ENCODE measurements at regions not wholly inside any gene's neighbourhood (a gene's known extent, or its start where the extent isn't known, plus 50 kb on each side); places are given as distances from the start of the nearest gene placed in this dataset.

DNA sequence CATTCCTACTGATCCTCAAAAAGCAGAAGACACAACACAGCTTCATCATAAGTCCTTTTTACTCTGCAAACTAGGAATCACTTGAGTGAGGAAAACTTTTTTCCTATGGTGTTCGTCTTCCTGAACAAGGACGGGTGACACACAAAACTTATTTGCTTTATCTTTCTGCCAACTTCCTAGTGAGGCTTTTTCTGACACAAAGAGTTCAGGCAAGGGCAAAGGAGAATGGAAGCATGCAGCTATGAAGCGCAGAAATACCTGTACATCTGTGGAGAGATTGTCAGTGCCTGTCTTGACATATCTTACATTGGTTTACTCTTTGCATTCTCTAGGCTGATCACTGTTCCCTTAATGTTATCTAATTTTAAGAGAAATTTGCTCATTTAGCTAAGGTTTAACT, 548.0 kb upstream of the IGFBP7 start:
- Mint-ChIP-seq H3K9me3 (peaks cover 8% of the 10 kb centered on the region), H3K4me3 (no peak overlapping the region), H3K36me3 (ENCODE audit: low read depth) (no peaks in the 10 kb centered on the region), H3K27me3 (no peaks in the 10 kb centered on the region), H3K4me1 (ENCODE audit: low read depth) (no peaks in the 10 kb centered on the region), H3K27ac (no peak overlapping the region)
- ATAC-seq (ENCODE audit: poor library complexity) (no peak), DNase-seq (no peak)
- TF ChIP-seq, protein P1, sequence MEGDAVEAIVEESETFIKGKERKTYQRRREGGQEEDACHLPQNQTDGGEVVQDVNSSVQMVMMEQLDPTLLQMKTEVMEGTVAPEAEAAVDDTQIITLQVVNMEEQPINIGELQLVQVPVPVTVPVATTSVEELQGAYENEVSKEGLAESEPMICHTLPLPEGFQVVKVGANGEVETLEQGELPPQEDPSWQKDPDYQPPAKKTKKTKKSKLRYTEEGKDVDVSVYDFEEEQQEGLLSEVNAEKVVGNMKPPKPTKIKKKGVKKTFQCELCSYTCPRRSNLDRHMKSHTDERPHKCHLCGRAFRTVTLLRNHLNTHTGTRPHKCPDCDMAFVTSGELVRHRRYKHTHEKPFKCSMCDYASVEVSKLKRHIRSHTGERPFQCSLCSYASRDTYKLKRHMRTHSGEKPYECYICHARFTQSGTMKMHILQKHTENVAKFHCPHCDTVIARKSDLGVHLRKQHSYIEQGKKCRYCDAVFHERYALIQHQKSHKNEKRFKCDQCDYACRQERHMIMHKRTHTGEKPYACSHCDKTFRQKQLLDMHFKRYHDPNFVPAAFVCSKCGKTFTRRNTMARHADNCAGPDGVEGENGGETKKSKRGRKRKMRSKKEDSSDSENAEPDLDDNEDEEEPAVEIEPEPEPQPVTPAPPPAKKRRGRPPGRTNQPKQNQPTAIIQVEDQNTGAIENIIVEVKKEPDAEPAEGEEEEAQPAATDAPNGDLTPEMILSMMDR (IDR thresholded peaks at IDR 0.05), result no peak
- H3K4me3 ChIP-seq (ENCODE audit: low read length), result no peak overlapping the region
- H3K27me3 ChIP-seq (ENCODE audit: control insufficient read depth in 1 of 2, insufficient read depth in 2 of 2, low read length in 2 of 2), result no peaks in the 10 kb centered on the region
- H3K27ac ChIP-seq (ENCODE audit: low read depth in 1 of 2, low read length in 2 of 2), result no peak overlapping the region
- H3K36me3 ChIP-seq (ENCODE audit: insufficient read depth, low read length), result no peaks in the 10 kb centered on the region
- H3K9me3 ChIP-seq (ENCODE audit: control insufficient read depth in 1 of 2, insufficient read depth in 1 of 2, low read length in 2 of 2), result peaks cover 0 to 6% of the 10 kb centered on the region in 2 experiments
- CTCF ChIA-PET, result interaction anchor here (0.6 kb wide), 1 partner anchor 12 kb away, joined by 3 read pairs; no protein-coding TSS in a partner anchor
- intact Hi-C loops (cut with DNase I, micrococcal nuclease), result no loop called here
- POLR2A ChIA-PET, result no interaction called here
- no peaks in the 10 kb centered on the region for H3K4me1 ChIP-seq (ENCODE audit: insufficient read depth, low read length)

DNA sequence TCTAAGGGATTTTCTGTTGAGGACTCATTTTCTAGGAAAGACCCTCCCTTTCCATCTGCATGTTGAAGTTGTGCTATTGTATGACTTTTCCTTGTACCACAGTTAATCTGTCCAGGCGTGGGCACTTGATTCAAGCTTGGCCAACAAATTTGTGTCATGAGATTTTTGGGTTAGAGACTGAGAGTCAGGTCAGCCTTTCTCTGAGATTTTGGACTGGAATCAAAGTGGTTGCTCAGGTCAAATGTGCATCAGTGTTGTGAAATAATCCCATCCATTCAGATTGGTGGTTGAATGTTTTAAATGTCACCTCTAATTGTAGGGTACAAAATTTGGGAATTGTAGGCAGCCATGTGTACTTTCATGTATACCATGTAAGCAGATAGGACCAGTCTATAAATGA, 545.2 kb upstream of the IGFBP7 start:
- Histone ChIP-seq H3K36me3 (ENCODE audit: insufficient read depth, low read length) (no peaks in the 10 kb centered on the region), H3K4me1 (ENCODE audit: insufficient read depth, low read length) (no peaks in the 10 kb centered on the region), H3K27ac (ENCODE audit: low read depth in 1 of 2, low read length in 2 of 2) (no peak overlapping the region), H3K9me3 (ENCODE audit: control insufficient read depth in 1 of 2, insufficient read depth in 1 of 2, low read length in 2 of 2) (peaks cover 0 to 6% of the 10 kb centered on the region in 2 experiments), H3K4me3 (ENCODE audit: low read length) (no peak overlapping the region), H3K27me3 (ENCODE audit: control insufficient read depth in 1 of 2, insufficient read depth in 2 of 2, low read length in 2 of 2) (no peaks in the 10 kb centered on the region)
- DNase-seq, result no peak
- ChIA-PET CTCF (no interaction called here), POLR2A (no interaction called here)
- H3K9me3 Mint-ChIP-seq, result peaks cover 16% of the 10 kb centered on the region
- TF ChIP-seq, protein P1 (IDR thresholded peaks at IDR 0.05), result no peak
- no peaks in the 10 kb centered on the region for H3K27me3 Mint-ChIP-seq
- H3K4me1 Mint-ChIP-seq (ENCODE audit: low read depth), result no peaks in the 10 kb centered on the region
- ATAC-seq (ENCODE audit: poor library complexity), result no peak
- intact Hi-C loops (cut with DNase I, micrococcal nuclease), result no loop called here
- H3K27ac Mint-ChIP-seq, result no peak overlapping the region
- no peak overlapping the region for H3K4me3 Mint-ChIP-seq
- no peaks in the 10 kb centered on the region for H3K36me3 Mint-ChIP-seq (ENCODE audit: low read depth)

DNA sequence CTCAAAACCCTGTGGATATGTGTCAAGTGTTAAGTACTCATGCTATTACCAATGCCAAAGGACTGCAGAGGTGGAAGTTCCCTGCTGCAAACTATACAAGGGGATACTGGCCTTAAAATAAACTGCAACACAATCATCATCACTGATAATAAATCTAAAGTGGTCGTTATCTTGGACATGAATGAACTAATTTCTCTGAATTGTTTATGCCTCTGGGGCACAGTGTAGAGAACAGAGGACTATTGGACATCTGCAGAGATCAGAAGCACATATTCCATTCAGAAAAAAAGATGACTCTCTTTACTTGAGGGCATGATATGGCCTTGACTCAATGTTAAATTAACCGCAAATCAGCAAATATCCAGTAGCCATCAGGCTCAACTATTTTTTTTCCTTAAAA, 542.6 kb upstream of the IGFBP7 start:
- Mint-ChIP-seq H3K27ac (no peak overlapping the region), H3K9me3 (peaks cover 16% of the 10 kb centered on the region), H3K4me1 (ENCODE audit: low read depth) (no peaks in the 10 kb centered on the region), H3K27me3 (no peaks in the 10 kb centered on the region), H3K36me3 (ENCODE audit: low read depth) (no peaks in the 10 kb centered on the region), H3K4me3 (no peak overlapping the region)
- ChIA-PET CTCF (no interaction called here), POLR2A (no interaction called here)
- H3K4me1 ChIP-seq (ENCODE audit: insufficient read depth, low read length), result no peaks in the 10 kb centered on the region
- TF ChIP-seq, protein P1 (IDR thresholded peaks at IDR 0.05), result no peak
- no peak for ATAC-seq (ENCODE audit: poor library complexity)
- DNase-seq, result no peak
- H3K9me3 ChIP-seq (ENCODE audit: control insufficient read depth in 1 of 2, insufficient read depth in 1 of 2, low read length in 2 of 2), result no peaks in the 10 kb centered on the region
- intact Hi-C loops (cut with DNase I, micrococcal nuclease), result no loop called here
- H3K36me3 ChIP-seq (ENCODE audit: insufficient read depth, low read length), result no peaks in the 10 kb centered on the region
- no peak overlapping the region for H3K4me3 ChIP-seq (ENCODE audit: low read length)
- H3K27ac ChIP-seq (ENCODE audit: low read depth in 1 of 2, low read length in 2 of 2), result no peak overlapping the region
- H3K27me3 ChIP-seq (ENCODE audit: control insufficient read depth in 1 of 2, insufficient read depth in 2 of 2, low read length in 2 of 2), result no peaks in the 10 kb centered on the region

All from CD4-positive, alpha-beta T cell (primary cell).